ENCODE measurements at regions not wholly inside any gene's neighbourhood (a gene's known extent, or its start where the extent isn't known, plus 50 kb on each side); places are given as distances from the start of the nearest gene placed in this dataset.

DNA sequence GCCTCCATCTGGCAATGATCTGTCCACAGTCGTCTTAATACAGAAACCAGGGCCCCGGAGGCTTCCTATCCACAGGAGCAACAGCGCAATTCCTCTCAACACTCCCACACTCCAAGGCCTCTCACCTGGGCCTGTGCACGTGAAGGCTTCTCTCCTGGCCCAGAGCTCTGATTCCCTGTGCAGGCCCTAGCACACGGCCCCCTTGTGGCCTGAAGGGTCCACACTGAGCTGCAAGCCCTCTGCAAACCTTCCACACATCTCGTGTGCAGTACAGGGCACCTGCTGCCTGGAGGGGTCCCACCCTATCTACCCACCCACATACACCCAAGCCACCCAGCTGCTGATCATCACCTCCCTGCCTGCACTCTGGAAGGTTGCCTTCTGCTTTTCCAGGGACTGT, 150.1 kb upstream of the NUDT10 start:
- 0% methylated on average over 4 of the region's 6 CpGs for WGBS (ENCODE audit: insufficient coverage, low coverage, missing lambda C conversion rate)
- TF ChIP-seq, protein P1, sequence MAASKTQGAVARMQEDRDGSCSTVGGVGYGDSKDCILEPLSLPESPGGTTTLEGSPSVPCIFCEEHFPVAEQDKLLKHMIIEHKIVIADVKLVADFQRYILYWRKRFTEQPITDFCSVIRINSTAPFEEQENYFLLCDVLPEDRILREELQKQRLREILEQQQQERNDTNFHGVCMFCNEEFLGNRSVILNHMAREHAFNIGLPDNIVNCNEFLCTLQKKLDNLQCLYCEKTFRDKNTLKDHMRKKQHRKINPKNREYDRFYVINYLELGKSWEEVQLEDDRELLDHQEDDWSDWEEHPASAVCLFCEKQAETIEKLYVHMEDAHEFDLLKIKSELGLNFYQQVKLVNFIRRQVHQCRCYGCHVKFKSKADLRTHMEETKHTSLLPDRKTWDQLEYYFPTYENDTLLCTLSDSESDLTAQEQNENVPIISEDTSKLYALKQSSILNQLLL (CRISPR knock-in tag; IDR thresholded peaks at IDR 0.05; ENCODE audit: borderline replicate concordance) = no peak
- TF ChIP-seq, protein P2, sequence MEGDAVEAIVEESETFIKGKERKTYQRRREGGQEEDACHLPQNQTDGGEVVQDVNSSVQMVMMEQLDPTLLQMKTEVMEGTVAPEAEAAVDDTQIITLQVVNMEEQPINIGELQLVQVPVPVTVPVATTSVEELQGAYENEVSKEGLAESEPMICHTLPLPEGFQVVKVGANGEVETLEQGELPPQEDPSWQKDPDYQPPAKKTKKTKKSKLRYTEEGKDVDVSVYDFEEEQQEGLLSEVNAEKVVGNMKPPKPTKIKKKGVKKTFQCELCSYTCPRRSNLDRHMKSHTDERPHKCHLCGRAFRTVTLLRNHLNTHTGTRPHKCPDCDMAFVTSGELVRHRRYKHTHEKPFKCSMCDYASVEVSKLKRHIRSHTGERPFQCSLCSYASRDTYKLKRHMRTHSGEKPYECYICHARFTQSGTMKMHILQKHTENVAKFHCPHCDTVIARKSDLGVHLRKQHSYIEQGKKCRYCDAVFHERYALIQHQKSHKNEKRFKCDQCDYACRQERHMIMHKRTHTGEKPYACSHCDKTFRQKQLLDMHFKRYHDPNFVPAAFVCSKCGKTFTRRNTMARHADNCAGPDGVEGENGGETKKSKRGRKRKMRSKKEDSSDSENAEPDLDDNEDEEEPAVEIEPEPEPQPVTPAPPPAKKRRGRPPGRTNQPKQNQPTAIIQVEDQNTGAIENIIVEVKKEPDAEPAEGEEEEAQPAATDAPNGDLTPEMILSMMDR (IDR thresholded peaks at IDR 0.05 in 2 of 3, conservative IDR thresholded peaks at IDR 0.05 in 1 of 3; ENCODE audit: insufficient read depth in 2 of 3, low read depth in 1 of 3, low read length in 3 of 3) = 0 out of 6 replicates have a peak, but pooled peaks of 1 of the 3 experiments have one; percentile 6
- TF ChIP-seq, protein P3, sequence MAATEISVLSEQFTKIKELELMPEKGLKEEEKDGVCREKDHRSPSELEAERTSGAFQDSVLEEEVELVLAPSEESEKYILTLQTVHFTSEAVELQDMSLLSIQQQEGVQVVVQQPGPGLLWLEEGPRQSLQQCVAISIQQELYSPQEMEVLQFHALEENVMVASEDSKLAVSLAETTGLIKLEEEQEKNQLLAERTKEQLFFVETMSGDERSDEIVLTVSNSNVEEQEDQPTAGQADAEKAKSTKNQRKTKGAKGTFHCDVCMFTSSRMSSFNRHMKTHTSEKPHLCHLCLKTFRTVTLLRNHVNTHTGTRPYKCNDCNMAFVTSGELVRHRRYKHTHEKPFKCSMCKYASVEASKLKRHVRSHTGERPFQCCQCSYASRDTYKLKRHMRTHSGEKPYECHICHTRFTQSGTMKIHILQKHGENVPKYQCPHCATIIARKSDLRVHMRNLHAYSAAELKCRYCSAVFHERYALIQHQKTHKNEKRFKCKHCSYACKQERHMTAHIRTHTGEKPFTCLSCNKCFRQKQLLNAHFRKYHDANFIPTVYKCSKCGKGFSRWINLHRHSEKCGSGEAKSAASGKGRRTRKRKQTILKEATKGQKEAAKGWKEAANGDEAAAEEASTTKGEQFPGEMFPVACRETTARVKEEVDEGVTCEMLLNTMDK (IDR thresholded peaks at IDR 0.05; ENCODE audit: borderline replicate concordance, insufficient read depth, low read depth, low read length, poor library complexity, severe bottlenecking) = peak; percentile 29
- ATAC-seq (peak; percentile 57; the same call in 2 of the 3 replicates), DNase-seq (ENCODE audit: extremely low read depth in 1 of 4, low spot score in 3 of 4) (peak in 2 of 4 experiments; percentile 1 to 7), FAIRE-seq (no peak)
- H3K27ac ChIP-seq (ENCODE audit: extremely low read depth, low read depth, low read length) = no peak overlapping the region
- intact Hi-C loops (cut with micrococcal nuclease) = no loop called here
- no TSS peak for BruUV-seq (replicated peaks)
- no peak overlapping the region for H3K4me2 ChIP-seq (ENCODE audit: insufficient read depth, low read length)
- no peaks in the 10 kb centered on the region for H3K36me3 ChIP-seq (ENCODE audit: control insufficient read depth, insufficient read depth, low read length)
- H4K20me1 ChIP-seq (replicated peaks; ENCODE audit: control insufficient read depth, insufficient read depth, low read length) = no peaks in the 10 kb centered on the region
- POLR2A ChIA-PET = interaction anchor here (1.2 kb wide), 1 partner anchor 16 kb away, joined by 4 read pairs; no protein-coding TSS in a partner anchor
- CTCF ChIA-PET (ENCODE audit: low intra/inter-chr PET ratio) = no interaction called here
- no peak overlapping the region for H3K4me3 ChIP-seq
- H3K79me2 ChIP-seq (ENCODE audit: control insufficient read depth, insufficient read depth, low read length) = no peaks in the 10 kb centered on the region
- H3K4me1 ChIP-seq (replicated peaks in 1 of 2; ENCODE audit: control insufficient read depth in 2 of 2, insufficient read depth in 2 of 2, low read length in 2 of 2) = no peaks in the 10 kb centered on the region
- H3K9ac ChIP-seq (ENCODE audit: insufficient read depth in 1 of 2, low read depth in 2 of 2, low read length in 2 of 2) = no peak overlapping the region
- no peaks in the 10 kb centered on the region for H3K9me1 ChIP-seq (ENCODE audit: control insufficient read depth, insufficient read depth, low read length)
- H3K27me3 ChIP-seq (ENCODE audit: control insufficient read depth in 2 of 2, insufficient read depth in 2 of 2, low read length in 2 of 2) = no peaks in the 10 kb centered on the region
- in situ Hi-C loops (cut with MboI) = no loop called here
- H3K9me3 ChIP-seq (replicated peaks; ENCODE audit: control insufficient read depth, insufficient read depth, low read depth, low read length) = no peaks in the 10 kb centered on the region
- no peak overlapping the region for H2AFZ ChIP-seq (ENCODE audit: low read depth, low read length)
